DMS114 treated with DMSO at 0.1 percent for 48 hours (cell line): ENCODE measurements at regions not wholly inside any gene's neighbourhood (a gene's known extent, or its start where the extent isn't known, plus 50 kb on each side); places are given as distances from the start of the nearest gene placed in this dataset.
"Not testable (repeated sequence)": the region's sequence is repeated elsewhere in the genome, so short reads cannot be mapped to it uniquely, and the experiment has no call there.

Experiments
- DNase-seq: peaks from one replicate; lab custom pipeline; 2025; ENCODE audit not compliant: unreplicated experiment; lab: John Stamatoyannopoulos, UW

DNA sequence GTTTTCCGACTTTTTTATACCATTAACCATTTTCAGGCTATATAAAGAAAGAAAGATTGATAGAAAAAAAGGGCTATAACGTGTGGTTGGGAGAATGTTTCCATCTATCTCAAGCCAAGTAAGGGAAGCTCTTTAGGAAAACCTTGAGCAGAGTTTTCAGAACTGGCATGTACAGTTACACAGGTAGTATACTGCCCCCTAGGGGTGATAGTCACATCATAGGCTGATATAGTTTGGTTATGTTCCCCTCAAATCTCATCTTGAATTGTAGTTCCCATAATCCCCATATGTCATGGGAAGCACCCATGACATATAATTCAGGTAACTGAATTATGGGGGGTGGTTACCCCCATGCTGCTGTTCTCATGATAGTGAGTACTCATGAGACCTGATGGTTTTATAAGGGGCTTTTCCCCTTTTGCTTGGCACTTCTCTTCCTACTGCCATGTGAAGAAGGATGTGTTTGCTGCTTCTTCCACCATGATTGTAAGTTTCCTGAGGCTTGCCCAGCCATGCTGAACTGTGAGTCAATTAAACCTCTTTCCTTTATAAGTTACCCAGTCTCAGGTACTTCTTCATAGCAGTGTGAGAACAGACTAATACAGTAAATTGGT lies 186.8 kb downstream of the TMA16 start:
- DNase-seq = peak; percentile 2

DNA sequence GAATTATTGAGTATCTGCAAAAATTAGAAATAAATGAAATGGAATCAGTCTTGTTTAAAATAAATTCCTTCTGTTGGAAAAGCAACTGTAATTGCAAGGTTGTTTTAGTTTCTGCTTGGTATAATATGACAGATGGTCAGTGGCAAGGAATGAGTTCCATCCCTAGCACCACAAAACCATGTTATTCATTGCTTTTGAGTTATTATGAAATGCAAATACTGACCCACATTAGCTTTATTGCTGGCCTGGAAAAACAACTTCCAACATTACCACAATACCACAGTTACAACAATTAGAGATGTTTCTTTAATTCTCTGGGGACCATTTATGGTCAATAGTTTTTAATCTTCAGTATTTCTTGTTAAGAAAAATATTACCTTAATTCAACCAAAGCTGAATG lies 194.4 kb downstream of the TMA16 start:
- no peak for DNase-seq

DNA sequence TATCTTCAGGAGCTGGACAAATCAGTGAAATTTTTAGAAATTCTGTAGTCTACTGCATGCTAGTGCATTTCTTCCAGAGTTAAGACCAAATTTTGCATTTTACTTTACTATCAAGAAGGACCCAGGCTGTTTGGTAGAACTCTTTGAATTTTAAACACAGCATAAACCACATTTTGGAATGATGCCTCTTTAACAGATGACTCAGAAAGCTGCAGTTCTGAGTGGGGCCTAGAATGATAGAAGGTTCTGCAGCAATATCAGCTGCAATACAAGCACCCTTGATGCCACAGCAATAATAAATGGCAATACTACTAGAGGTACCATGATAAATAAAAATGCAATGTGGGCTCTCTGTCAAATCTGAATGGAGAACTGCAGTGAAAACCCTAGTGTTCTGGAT lies 198.7 kb downstream of the TMA16 start:
- no peak for DNase-seq

DNA sequence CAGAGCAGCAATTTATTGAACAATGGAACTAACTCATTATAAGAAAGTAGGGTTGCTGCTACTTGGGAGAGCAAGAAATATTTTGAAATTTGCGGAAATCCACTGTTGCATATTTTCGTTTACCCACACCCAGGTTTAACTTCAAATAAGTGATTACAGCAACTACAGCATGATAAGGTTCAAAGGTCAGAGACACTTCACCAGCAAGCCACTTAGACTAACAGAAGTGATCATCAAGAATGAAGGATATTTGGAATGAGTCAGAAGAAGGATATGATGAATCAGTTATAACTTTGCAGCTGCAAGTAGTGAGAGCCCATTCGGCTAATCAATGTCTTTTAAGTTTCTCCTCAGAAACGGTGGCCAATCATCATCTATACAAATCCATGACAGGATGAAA lies 199.3 kb downstream of the TMA16 start:
- DNase-seq = no peak

DNA sequence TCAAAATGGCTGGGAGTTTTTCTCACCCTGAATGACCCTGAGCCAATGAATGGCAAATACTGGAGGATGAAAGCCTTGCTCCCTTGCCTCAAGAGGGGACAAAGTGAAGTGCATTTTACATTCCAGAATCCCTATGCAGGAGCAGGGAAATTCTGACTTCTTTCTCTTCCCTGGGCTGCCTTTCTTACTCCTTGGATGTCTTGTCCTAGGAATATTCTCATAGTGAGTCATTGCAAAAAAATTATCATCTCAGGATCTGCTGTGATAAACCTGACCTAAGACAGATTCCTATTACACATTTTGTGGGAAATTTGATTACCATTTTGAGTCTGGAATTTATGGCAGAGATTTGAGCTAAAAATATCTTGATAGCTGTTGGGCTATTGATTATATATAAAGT lies 199.9 kb downstream of the TMA16 start:
- DNase-seq = no peak

DNA sequence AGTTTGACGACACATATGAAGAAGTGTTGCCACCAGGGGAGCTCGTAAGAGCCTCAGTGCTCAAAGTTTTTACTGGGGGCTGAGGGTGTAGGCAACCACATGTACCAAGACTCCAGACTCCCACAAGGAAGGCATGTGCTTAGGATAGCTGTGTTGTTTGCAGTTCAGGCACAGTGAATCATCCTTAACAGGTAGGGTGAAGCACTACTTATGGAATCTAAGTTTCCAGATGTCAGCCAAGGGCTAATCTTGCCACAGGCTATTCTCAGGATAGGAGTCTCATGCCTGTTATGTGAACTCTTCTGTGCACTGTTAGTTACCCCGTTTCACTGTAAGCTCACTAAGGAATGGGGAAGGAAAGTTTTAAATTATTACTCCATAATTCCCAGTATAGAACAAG lies 202.6 kb downstream of the TMA16 start:
- no peak for DNase-seq

DNA sequence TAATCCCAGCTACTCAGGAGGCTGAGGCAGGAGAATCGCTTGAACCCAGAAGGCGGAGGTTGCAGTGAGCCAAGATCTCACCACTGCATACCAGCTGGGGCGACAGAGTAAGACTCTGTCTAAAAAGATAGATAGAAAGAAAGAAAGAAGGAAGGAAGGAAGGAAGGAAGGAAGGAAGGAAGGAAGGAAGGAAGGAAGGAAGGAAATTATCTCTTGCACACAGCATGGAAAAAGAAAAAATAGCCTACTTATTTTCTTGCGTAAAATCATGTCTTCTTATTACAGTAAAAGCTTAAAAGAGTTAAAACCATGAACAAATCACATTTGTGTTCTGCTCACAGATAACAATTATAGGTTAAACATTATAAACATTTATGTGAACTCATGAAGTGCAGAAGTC lies 205.9 kb downstream of the TMA16 start:
- not testable (repeated sequence) for DNase-seq

DNA sequence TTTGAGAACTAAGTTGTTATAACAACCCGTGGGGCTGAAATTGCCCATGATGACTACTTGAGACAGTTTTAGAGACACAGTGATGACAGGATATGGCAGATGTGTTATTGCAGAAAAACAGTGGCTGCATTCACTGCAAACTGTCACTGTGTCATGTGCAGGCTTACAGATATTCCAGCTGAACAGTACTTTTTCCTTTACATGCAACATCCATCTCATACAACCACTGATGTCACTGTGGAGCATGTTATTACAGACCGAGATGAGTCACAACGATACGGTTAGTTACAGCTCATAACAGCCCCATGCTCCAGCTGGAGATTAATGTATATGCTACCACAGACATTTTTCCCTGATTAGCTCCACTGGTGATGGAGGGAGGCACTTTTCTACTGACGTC lies 207.4 kb downstream of the TMA16 start:
- no peak for DNase-seq

DNA sequence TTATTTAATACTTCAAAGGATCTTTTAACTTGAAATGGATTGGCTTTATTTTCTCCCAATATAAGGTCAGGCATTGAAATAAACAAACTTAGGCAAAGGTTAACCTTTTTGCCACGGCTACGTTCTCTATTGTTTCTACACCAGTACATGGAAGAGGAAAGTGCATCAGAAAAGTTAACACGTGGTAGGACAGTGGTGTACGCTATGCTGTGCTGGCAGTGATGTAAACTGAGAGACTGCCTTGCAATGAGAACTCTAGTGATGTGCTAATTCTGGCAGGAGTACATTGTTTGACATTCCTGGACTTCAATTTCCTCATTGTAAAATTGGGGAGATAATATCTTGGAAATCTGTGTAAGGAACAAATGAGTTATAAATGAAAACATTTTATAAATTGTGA lies 208.2 kb downstream of the TMA16 start:
- DNase-seq = no peak

DNA sequence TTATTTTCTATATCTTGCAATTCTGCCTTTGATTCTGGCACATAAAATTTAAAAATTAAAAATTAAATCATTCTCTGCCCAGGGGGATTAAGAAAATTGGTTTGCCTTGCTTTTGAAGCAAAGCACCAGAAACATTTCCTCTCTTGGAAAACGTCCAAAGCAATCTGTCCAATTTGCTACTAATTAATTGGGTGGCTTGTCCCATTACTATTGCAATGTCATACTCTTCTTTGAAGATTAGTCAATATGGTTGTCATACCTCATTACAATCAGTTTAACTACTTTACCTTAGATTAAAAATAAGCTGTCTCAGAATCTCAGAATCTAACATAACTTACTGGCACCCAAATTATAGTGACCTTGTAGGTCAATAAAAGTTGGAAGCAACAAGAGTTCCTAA lies 208.8 kb downstream of the TMA16 start:
- DNase-seq = no peak

DNA sequence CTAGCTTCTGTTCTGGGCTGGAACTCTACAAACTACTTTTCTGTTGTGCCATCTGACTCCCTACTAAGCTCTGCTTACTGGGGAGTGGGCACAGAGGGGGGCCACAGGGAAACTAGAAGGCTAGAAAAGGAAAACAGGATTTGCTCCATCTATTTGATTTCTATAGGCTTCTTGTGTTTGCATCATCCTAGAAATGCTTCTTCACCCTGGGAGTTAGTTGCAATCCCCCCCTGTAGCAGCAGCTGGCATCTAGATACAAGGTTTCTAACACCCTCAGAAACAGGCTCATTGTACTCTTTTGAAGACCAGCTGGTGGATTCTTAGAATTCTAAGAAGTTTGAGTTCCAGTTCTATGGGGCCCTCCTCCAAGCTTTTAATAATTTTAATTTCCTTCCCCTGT lies 213.4 kb downstream of the TMA16 start:
- no peak for DNase-seq

DNA sequence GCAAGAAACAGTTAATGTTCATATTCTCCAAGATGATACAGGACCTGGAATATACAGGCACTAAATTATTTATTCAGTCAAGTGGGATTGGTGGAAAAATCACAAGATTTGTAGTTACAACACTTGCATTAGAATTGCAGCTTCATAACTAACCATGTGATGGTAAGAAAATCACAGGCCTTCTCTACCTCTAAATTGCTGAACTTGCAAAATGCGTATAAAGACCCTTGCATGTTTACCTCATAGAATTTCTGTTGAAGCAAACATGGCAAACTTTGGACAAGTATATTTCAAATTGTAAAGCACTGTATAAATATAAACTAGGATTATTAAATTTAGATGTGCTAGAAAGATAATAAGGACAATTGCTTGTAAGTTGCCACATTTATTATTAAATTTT lies 215.1 kb downstream of the TMA16 start:
- DNase-seq = no peak

DNA sequence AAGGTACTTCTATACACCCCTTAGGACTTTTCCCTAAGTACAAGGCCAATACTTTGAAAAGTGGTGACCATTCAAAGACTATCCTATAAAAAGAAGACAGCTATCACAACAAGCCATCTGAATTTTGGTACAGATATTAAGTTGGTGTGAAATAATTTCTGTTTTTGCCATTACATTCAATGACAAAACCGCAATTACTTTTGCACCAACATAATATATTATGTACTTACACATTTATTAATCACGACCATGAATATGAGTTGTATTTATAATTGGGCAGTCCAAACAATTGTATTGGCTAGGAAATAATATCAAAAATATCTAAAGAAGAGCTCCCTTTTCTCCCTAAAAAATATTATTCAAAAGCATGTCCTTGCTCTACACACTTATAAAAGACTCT lies 215.7 kb downstream of the TMA16 start:
- no peak for DNase-seq

DNA sequence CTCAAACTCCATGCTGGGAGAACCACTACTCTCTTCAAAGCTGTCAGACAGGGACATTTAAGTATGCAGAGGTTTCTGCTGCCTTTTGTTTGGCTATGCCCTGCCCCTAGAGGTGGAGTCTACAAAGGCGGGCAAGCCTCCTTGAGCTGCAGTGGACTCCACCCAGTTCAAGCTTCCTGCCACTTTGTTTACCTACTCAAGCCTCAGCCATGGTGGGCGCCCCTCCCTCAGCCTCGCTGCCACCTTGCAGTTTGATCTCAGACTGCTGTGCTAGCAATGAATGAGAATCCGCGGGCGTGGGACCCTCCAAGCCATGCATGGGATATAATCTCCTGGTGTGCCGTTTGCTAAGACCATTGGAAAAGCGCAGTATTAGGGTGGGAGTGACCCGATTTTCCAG lies 230.0 kb downstream of the TMA16 start:
- DNase-seq = not testable (repeated sequence)

DNA sequence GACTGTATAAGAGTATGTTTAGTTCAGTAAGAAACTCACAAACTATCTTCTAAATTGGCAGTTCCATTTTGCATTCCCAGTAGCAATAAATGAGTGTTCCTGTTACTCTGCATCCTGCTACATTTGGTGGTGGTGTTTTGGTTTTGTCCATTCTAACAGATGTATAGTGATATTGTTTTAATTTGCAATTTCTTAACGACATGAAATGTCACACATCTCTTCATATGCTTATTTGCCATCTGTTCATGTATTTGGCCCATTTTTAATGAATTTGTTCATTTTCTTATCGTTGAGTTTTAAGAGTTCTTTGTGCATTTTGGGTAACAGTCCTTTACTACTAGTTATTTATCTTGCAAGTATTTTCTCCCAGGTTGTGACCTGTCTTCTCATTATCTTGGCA lies 232.2 kb downstream of the TMA16 start:
- no peak for DNase-seq

DNA sequence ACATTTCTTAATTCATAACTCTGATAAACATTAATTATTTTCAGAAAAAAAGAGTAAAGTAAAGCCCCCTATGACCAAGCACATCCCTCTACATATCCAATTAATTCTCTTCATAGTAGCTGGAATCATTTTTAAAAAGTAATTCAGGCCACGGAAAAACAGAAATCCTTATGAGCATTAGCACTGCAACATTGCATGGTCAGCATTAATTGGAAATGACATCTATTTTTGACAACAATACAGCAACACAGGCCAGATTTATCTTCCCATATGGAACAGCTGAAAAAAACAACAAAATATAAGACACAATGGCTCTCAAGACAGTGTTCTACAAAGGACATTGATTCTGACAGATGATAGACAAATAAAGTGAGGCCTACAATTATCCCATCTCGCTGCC lies 236.6 kb downstream of the TMA16 start:
- DNase-seq = no peak

DNA sequence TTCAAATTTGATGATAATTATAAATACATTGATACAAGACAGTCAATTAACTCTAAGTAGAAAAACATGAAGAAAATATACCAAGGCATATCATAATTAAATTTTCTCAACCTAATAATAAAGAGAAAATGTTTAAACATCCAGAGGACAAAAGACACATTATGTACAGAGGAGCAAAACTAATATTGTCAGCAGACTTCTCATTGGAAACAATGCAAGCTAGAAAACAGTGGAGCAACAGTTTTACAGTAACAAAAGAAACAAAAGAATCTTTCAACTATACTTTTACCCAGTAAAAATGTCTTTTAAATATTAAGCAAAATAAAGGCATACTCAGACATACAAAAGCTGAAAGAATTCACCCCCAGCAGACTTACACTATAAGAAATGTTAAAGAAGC lies 238.0 kb downstream of the TMA16 start:
- DNase-seq = no peak

DNA sequence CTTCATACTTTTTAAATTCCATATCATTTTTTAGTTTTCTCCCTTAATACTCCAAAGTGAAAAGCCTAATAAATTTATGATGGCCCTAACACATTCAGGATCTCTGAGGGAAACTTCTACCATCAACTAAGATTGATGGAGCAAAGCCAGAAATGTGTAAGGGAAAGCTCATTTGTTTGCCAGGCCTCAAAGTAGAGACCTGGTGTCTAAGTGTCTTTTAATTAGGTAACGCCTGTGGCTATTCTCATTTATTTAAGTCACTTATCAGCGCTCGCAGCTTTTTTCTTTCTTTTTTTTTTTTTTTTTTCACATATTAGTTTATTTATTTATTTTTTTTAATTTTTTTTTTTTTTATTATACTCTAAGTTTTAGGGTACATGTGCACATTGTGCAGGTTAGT lies 242.4 kb downstream of the TMA16 start:
- DNase-seq = no peak

DNA sequence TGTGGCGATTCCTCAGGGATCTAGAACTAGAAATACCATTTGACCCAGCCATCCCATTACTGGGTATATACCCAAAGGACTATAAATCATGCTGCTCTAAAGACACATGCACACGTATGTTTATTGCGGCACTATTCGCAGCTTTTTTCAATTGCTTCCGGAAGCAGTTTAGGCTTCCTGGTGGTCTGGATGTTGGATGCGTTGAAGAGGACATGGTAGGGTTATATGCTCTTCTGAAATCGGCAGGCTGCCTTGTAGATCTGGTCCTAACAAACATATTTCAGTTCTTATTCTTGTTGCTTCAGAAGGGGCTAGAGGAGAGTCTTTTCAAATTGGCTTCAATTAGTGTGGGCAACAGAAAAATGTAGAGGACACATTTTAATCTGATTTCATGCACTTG lies 243.4 kb downstream of the TMA16 start:
- not testable (repeated sequence) for DNase-seq

DNA sequence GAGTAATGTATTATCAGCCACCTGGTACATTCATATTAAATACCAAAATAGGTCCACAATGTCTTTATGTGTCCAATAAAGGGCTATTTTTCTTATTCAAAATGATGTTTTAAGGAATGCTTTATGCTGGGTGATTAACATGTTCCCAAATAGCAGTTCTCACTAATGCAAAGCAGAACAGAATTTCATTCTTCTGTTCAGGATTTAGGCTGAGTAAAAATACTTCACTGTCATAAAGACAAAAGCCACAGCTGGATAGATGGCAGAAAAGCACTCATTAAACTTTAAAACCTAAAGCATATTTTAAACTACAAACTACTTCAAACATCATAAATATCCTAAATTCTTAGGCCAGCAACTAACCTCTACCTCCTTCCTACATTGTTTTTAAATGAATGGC lies 244.0 kb downstream of the TMA16 start:
- DNase-seq = no peak

DNA sequence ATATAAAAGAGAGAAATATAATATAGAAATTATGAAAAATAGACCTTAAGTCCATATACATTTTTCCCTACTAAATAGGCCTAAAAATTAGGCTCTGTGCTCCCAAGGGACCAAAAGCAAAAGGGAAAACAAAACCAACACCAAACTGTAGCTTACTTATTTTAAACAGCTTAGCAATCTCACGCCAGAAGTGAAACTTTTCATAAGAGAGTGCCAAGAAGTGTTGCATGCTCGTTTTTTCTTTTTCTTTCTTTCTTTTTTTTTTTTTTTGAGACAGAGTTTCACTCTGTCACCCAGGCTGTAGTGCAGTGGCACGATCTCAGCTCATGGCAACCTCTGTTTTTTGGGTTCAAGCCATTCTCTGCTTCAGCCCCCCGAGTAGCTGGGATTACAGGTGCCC lies 250.4 kb downstream of the TMA16 start:
- no peak for DNase-seq

DNA sequence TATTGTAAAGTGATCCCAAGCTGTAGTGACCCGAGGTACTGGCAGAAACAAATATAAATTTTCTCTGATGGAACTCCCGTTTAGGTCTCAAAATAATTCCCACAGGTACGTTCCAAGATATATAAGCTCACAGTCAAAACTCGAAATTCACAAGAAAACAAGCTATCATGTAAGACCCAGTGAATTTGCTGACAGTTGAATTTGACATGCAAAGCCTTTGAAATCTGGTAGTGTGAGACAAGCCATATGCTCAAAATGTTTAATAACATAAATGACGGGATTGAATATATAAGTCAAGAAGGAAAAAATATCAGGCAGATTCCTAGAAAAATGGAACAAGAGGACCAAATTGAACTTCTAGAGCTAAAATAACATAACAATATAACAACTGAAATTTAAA lies 252.8 kb downstream of the TMA16 start:
- DNase-seq = no peak

DNA sequence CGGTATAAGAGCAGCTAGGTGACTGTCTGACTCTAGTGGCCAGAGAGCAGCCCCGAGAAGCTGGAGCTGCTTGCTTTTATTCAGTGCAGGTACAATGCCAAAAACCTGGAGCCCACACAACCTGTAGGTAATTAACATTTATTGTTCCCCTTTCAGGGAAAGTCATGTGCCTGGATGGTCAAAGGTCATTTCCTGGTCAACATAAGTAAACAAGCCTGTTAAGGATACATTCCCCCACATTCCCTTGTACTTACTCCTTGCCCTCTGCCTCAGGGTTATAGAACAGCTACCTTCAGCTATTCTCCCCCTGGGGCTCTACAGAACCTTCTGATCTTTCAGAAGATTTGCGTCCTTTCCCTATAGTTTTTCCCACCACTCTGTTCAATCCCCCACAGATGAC lies 253.4 kb downstream of the TMA16 start:
- no peak for DNase-seq

DNA sequence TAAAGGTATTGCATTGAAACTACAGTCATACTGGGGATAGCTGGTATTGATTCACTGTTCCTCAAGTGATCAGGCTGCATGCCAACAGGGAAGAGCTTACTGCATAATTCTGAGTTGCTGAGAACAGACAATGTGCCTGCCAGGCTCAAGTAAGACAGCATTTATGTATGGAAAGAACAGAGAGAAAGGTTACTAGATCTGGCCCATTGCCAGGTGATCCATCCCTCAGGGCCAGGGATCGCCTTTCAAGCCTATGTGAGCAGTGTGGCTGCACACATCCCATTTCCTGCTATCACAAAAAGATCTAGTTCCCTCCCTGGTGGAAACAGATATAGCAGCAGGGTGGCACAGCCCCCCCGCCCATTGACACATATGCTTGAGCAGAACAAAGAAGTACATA lies 254.0 kb downstream of the TMA16 start:
- DNase-seq = no peak
